ENCODE measurements at regions not wholly inside any gene's neighbourhood (a gene's known extent, or its start where the extent isn't known, plus 50 kb on each side); places are given as distances from the start of the nearest gene placed in this dataset.

DNA sequence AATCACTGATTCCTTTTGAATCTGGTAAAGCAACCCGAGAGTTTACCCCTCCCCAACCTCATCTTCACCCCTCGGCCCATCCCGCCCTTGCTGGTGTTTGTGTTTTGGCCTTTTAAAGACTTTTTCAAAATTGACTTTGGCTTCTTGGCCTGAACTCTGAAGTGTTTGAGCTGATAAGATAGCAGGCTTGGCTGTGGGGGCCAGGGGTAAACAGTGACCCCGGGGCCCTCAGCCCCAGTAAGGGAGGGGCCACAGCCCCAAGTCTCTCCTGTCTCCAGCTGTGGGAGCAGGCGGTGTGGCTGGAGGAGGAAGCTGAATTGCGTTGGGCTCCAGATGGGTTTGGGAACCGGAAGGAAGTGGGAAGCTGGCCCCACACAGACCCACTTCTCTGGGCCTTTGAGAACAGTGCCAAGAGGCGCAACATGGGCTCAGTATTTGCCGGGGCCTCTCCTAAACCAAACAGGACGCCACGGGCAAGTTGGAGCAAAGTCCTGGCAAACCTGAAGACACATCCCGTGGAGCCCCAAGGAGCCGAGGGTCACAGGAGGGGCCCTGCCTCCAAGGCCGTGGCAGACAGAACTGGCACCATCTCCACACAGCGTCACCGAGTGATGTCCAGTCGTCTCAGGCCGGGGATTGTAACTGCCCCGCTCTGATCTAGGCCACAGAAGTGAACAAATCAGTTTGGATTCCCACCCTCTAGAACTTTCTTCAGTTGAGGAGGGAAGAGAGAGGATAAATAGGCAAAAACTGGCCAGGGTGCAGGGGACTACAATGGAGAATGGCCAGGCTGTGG lies 54.3 kb upstream of the PTPN1 start:
- no peak for DNase-seq

DNA sequence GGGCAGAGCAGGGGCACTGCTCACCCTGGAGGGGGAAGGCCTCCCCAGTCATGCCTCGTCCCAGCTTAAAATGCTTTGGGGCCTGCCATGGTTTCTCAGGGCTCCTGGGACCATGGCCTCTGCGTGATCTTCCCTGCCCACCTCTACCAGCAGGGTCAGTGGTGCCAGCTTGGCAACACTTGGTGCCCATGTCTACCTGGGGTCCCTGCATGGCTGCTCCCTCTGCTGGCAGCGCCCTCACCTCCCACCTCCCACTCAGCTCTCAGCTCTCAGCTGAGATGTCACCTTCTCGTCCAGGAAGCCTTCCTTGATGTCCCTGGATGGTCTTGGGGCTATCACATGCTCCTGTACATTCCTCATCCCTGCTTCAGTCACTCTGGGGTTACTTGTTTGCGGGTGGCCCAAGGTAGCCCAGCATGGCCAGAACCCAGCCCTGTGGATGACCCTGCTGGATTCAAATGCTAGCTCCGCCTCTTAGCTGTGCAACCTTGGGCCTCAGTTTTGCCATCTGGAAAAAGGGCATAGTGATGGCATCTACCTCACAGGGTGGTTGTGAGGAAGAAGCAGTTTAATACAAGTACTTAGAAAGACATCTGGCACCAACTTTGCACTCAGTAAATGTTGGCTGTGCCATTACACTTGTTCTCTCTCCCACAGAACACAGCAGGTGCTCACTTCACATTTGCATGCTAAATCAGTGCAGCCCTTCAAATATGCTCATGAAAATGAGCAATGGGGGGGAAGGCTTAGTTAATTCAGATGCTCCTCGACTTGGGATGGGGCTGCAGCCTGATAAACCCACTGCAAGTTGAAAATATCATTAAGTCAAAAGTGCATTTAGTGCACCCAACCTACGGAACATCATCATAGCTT lies 53.5 kb upstream of the PTPN1 start:
- DNase-seq = no peak

DNA sequence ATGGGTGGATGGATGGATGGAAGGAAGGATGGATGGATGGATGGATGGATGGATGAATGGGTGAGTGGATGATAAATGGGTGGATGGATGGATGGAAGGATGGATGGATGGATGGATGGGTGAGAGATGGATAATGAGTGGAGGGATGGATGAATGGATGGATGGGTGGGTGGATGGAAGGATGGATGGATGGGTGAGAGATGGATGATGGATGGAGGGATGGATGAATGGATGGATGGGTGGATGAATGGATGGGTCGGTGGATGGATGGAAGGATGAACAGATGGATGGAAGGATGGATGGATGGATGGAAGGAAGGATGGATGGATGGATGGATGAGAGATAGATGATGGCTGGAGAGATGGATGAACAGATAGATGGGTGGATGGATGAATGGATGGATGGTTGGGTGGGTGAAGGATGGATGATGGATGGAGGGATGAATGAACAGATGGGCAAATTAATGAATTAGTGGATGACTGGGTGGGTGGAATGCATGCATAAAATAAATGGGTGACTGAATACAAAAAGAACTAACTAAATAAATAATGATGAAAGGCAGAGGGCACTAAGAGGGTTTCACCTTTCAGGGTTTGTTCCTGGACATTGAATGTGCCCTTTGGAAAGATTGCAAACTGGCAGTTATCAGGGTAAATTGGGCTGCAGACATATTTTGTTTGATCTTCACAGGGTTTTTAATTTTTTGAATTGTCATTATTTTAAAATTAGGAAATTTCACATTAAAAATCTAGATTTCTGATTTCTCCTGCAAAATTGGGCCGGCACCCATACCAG lies 50.9 kb upstream of the PTPN1 start:
- DNase-seq = no peak

DNA sequence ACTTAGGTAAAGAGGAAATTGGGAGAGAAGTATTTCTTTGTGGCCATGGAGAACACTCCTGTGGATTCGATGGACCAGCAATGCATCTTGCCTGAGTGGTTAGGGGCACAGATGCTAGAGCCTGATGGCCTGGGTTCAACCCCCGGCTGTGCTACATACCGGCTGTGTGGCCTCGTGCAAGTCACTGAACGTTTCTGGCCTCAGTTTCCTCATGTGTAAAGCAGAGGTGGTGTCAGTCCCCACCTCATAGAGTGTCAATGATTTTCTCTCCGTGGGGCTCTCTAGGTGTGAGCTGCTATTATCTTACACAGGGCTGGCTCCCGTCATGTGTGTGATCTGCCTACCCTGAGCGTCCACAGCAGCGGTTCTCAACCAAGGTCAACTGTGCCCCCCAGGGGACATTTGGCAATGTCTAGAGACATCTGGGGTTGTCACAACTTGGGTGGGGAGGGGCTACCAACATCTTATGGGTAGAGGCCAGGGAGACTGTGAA lies 50.0 kb upstream of the PTPN1 start:
- no peak for DNase-seq
